OCI-M1 (cell line): ENCODE measurements at regions not wholly inside any gene's neighbourhood (a gene's known extent, or its start where the extent isn't known, plus 50 kb on each side); places are given as distances from the start of the nearest gene placed in this dataset.
A peak's percentile ranks its signal among the peaks of the same experiment; 100 is the strongest.
"Not testable (repeated sequence)": the region's sequence is repeated elsewhere in the genome, so short reads cannot be mapped to it uniquely, and the experiment has no call there.

Experiments
- DNase-seq: peaks from one replicate; lab custom pipeline; 2025; lab: John Stamatoyannopoulos, UW

- DNase-seq = no peak
Measured at GRCh38 chr4:124943145-124943889, 230.8 kb upstream of the ANKRD50 start.

DNA sequence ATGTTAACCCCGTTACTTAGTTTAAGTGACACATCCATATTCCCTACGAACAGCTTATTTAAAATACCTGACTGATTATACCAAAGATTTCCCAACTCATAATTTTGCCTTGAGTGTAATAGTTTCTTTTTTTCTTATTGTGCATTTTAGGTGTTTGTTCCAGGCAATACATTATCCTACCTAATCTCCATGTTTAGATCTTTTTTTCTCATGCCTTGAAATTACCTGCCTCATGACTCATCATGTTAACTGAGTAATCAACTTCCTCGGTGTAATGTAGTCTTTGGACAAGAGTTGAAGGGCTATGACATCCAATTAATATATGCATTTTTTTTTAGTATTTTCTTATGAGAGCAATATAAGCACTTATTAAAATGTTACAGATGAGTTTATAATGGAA lies 228.7 kb upstream of the ANKRD50 start:
- DNase-seq = no peak

DNA sequence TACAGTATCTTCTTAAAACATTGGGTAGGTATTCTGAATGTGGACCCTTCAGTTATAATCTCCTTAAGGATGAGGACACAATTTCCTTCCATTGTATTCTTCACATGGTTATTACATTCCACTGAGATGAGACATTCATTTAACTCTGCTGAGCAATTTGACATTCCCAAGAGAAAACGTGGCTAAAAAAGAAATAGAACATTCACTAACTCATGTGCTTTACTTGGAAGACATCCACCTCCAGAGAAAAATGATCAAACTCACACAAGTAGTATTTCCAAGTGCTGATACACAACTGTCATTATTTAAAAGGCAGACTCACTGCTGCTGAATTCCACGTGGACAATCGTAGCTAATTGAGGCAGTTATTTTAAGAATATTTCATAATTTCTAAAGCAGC lies 227.9 kb upstream of the ANKRD50 start:
- DNase-seq = no peak

GRCh38 chr4:124939908-124940307 lies 227.4 kb upstream of the ANKRD50 start:
- DNase-seq = no peak

GRCh38 chr4:124938836-124939235 lies 226.3 kb upstream of the ANKRD50 start:
- DNase-seq = no peak

GRCh38 chr4:124937993-124938392 lies 225.5 kb upstream of the ANKRD50 start:
- DNase-seq = peak; percentile 16

GRCh38 chr4:124936427-124936826 lies 223.9 kb upstream of the ANKRD50 start:
- DNase-seq = no peak

- DNase-seq = no peak
Measured at GRCh38 chr4:124934916-124935315, 222.4 kb upstream of the ANKRD50 start.

DNA sequence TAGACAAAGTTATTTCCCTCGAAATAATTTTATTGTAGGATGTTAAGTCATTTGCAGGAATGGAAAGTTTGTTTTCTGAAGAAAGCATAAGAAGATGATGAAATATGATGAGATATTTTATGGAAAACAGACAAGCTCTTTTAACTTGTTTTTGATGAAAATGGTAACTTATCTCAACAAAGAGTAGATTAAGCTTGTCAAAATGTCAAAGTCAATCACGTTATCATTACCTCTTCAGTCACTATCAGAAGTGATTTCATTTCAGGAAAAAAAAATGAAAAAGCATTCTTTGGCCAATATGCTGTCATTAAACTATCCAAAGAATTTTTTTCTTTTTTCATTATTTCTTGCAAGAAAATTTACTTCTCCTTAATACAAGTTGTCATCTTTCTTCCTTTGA lies 221.0 kb upstream of the ANKRD50 start:
- DNase-seq = no peak

- no peak for DNase-seq
Measured at GRCh38 chr4:124932447-124932846, 219.9 kb upstream of the ANKRD50 start.

DNA sequence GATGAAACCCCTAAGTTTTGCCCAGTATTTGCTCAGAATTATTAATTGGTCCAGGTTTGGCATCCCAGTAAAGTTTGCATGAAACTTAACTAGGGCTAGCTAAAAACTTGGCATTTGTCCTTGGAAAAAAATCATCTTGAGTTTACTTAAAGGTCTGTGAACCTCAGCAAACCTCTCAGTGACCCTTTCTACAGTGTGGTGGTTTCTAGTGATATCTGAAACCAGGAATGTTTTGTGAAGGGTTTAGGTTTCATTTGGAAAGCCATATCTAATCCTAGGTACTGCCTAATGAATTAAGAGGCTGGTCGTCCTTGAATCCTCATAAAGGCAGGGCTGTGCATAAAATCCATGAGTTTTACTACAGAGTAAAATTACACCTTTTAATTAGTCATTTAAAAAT lies 218.5 kb upstream of the ANKRD50 start:
- no peak for DNase-seq

GRCh38 chr4:124922748-124923147 lies 210.2 kb upstream of the ANKRD50 start:
- DNase-seq = not testable (repeated sequence)

DNA sequence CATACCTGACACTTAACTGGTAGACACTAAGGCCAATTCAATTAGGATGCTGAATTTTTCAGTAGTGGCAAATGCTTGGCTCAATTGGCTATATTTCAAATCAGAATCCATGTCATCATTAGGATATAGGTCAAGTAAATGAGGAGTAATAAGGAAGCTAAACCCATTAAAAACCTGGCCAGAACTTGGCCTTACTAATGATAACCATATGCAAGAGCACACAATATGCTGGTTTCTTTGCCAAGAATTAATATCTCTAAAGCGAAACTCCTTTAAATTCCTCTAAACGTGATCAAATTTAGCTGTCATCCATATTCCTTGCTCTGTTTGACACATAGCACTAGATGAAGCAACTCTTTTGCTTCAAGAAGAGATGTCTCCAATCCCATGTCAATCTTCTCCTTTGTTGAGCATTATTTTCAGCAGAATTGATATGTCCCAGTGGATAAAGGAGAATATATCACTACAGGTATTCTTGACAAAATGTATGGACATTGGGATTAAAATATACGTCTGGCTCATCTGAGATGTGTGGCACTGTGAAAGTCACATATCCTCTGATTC lies 206.1 kb upstream of the ANKRD50 start:
- DNase-seq = no peak

DNA sequence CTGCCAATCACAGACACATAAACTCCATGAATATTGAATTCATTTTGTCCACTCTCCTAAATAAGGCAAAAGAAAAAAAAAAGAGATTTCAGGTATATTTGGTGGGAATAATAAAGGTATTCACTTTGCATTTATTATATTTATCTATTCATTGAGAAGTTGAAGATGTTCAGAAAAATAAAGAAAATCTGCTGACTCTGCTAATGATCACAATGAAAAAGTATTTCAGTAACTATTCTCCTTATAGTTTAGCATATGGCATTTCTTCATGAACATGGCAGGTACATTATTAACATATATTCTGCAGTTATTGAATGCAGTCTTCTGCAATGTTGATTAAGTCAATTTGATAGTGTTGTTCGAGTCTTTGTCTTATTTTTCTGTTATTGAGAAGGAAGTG lies 202.5 kb upstream of the ANKRD50 start:
- DNase-seq = no peak

DNA sequence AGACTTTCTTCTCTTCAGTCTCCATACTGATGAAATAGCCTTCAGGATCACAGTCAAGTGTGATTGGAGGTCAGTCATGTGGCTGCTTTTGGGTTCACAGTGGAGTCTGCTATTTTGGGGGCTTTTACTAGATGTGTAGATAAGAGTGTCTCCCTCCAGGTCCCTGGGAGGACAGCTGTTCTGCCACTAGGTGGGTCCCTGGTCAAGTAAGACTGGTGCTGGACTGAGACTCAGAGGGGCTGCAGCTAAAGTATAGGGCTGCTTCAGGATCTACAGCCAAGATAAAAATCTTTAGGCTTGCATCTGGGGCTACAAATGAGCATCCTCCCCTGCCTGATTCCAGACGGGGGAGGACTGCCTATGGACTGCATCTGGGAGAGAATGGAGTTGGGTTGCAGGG lies 200.7 kb upstream of the ANKRD50 start:
- DNase-seq = no peak

DNA sequence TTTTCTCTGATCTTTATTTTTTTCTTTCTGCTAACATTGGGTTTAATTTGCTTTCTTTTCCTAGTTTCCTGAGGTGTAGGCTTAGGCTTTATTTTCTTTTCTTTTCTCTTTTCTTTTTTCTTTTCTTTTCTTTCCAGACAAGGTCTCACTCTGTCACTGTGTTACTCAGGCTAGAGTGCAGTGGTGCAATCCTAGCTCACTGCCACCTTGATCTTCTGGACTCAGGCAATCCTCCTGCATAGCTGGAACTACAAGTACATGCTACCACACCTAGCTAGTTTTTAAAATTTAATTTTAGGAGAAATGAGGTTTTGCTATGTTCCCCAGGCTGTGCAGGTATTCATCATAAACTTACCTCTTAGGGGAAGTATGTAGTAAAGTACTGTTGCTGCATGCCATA lies 197.8 kb upstream of the ANKRD50 start:
- DNase-seq = no peak

GRCh38 chr4:124907881-124908280 lies 195.3 kb upstream of the ANKRD50 start:
- DNase-seq = no peak

- no peak for DNase-seq
Measured at GRCh38 chr4:124905441-124905840, 192.9 kb upstream of the ANKRD50 start.

DNA sequence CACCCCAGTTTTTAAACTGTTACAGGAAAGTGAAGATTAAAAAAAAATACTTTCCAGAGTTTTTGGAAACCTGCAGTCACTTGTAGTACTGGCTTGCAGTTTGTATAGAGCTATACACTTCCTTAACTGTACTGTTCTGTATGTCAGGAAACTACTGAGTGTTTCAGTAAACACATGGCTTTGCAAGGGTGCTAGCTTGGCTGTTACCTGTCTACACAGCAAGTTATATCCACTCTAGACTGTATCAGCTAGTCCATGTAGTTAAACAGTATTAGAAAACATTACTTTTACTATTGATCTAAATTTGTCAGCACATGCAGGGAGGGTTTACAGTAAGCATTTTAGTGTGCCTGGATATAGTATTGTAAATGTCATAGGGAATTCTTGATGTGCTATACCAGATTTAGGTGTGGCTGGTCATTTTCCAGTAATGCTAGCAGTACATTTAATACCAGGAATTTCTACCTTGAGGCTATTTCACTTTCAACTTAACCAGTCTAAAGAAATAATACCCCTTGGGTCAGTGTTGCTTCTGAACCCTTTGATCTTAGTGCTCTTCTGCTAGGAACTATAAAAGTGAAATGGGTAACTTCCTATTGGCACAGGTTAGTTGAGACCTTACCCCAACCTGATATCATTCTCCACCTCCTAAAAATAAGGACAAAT lies 192.3 kb upstream of the ANKRD50 start:
- DNase-seq = no peak

GRCh38 chr4:124903995-124904722 lies 191.6 kb upstream of the ANKRD50 start:
- peak; percentile 31 for DNase-seq

- DNase-seq = no peak
Measured at GRCh38 chr4:124902001-124902515, 189.5 kb upstream of the ANKRD50 start.

DNA sequence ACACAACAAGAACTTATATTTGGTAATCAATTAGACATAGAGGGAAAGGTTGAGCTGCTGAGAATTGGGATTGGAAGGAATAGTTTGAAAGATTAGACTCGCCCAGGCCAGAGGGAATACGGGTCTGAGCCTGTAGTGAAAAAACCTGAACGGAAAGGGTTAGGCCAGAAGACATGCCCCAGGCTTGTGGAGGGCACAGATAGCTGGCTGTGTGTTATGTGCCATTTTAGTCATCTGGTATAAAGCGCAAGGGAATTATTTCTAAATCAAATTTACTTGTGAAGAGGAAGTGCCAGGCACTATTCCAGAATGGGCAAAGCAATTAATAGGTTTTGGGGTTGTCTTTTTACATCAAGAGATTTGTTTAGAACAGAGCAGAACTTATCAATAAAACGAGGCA lies 187.5 kb upstream of the ANKRD50 start:
- DNase-seq = no peak

- no peak for DNase-seq
Measured at GRCh38 chr4:124890522-124890921, 178.0 kb upstream of the ANKRD50 start.
